ENCODE measurements at regions not wholly inside any gene's neighbourhood (a gene's known extent, or its start where the extent isn't known, plus 50 kb on each side); places are given as distances from the start of the nearest gene placed in this dataset.
A peak's percentile ranks its signal among the peaks of the same experiment; 100 is the strongest.

DNA sequence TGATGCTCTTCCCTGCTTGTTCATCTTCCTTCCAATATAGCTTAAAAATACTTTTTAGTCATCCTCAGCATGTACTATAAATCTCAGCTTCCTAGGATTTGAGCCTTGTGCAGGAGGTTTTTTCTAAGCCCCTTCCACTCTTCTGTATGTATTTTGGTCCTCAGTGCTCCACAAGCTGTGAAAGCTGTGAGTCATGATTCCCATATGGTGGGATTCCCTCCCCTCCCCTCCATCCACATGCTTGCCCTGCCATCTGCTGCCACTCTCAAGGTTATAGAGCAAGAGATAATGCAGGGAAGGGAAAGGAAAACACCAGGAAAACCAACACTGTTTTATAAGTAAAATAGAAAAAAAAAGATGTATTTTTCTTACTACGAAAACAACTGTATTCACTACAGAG is 58.5 kb upstream of the AP1S2 start:
- TF ChIP-seq, protein P1, sequence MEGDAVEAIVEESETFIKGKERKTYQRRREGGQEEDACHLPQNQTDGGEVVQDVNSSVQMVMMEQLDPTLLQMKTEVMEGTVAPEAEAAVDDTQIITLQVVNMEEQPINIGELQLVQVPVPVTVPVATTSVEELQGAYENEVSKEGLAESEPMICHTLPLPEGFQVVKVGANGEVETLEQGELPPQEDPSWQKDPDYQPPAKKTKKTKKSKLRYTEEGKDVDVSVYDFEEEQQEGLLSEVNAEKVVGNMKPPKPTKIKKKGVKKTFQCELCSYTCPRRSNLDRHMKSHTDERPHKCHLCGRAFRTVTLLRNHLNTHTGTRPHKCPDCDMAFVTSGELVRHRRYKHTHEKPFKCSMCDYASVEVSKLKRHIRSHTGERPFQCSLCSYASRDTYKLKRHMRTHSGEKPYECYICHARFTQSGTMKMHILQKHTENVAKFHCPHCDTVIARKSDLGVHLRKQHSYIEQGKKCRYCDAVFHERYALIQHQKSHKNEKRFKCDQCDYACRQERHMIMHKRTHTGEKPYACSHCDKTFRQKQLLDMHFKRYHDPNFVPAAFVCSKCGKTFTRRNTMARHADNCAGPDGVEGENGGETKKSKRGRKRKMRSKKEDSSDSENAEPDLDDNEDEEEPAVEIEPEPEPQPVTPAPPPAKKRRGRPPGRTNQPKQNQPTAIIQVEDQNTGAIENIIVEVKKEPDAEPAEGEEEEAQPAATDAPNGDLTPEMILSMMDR (IDR thresholded peaks at IDR 0.05): no peak
- WGBS, 3 donors: 94 to 96% (median 96%) methylated on average over 1 of the region's 1 CpG
- Histone ChIP-seq H3K27ac (no peak overlapping the region), H3K9me3 (no peaks in the 10 kb centered on the region), H3K4me3 (no peak overlapping the region), H3K36me3 (ENCODE audit: insufficient read depth in 1 of 2, low read depth in 1 of 2) (no peaks in the 10 kb centered on the region), H3K27me3 (ENCODE audit: insufficient read depth in 3 of 3, low read length in 2 of 3) (peaks cover 0 to 6% (median 0%) of the 10 kb centered on the region in 3 donors), H3K4me1 (no peaks in the 10 kb centered on the region)
- intact Hi-C loops (cut with DNase I): no loop called here
- no peak for ATAC-seq
- DNase-seq: no peak

- Histone ChIP-seq H3K9me3 (no peaks in the 10 kb centered on the region), H3K27ac (no peak overlapping the region), H3K36me3 (ENCODE audit: insufficient read depth in 1 of 2, low read depth in 1 of 2) (no peaks in the 10 kb centered on the region), H3K27me3 (ENCODE audit: insufficient read depth in 3 of 3, low read length in 2 of 3) (peaks cover 0 to 6% (median 0%) of the 10 kb centered on the region in 3 donors), H3K4me1 (no peaks in the 10 kb centered on the region), H3K4me3 (no peak overlapping the region)
- intact Hi-C loops (cut with DNase I): no loop called here
- DNase-seq: no peak
- TF ChIP-seq, protein P1 (IDR thresholded peaks at IDR 0.05): no peak
- 78 to 84% (median 84%) methylated on average over 4 of the region's 4 CpGs for WGBS, 3 donors
- peak in 2 of 4 donors; percentile 26 to 35 for ATAC-seq
Measured at GRCh38 chrX:15911734-15912550, 57.3 kb upstream of the AP1S2 start.

DNA sequence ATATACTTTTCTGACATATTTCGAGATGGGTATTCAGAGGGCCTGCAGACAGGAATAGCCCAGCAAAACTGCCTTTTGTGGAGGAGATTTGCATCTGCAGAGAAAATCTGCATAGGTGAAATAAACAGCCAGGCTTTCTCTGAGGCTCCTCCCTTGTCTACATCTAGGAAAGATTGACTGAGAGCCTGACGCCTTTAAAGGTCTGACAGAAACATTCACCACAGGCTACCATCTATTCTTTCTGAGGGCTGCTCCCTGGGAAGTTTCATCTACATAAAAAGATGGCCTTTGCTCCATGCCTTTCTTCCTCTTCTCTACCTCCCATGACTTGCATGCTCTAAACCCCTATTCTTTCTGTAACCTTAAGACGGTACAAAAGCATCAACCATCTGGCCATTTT is 55.0 kb upstream of the AP1S2 start:
- no peaks in the 10 kb centered on the region for H3K27me3 ChIP-seq (ENCODE audit: insufficient read depth in 3 of 3, low read length in 2 of 3)
- intact Hi-C loops (cut with DNase I): loop anchor here in 1 of 2 donors (5.0 kb wide), 1 partner anchor 827 kb away; no protein-coding TSS in a partner anchor
- no peak overlapping the region for H3K27ac ChIP-seq
- TF ChIP-seq, protein P1 (IDR thresholded peaks at IDR 0.05): no peak
- H3K4me3 ChIP-seq: no peak overlapping the region
- no peaks in the 10 kb centered on the region for H3K36me3 ChIP-seq (ENCODE audit: insufficient read depth in 1 of 2, low read depth in 1 of 2)
- 50 to 88% (median 83%) methylated on average over 3 of the region's 3 CpGs for WGBS, 3 donors
- H3K4me1 ChIP-seq: no peaks in the 10 kb centered on the region
- ATAC-seq: no peak
- no peaks in the 10 kb centered on the region for H3K9me3 ChIP-seq
- no peak for DNase-seq

- TF ChIP-seq, protein P1 (IDR thresholded peaks at IDR 0.05): no peak
- WGBS, 3 donors: 35 to 48% (median 41%) methylated on average over 4 of the region's 4 CpGs
- ATAC-seq (no peak), DNase-seq (no peak)
- no peaks in the 10 kb centered on the region for H3K27me3 ChIP-seq (ENCODE audit: insufficient read depth in 3 of 3, low read length in 2 of 3)
- H3K36me3 ChIP-seq (ENCODE audit: insufficient read depth in 1 of 2, low read depth in 1 of 2): no peaks in the 10 kb centered on the region
- H3K4me1 ChIP-seq: no peaks in the 10 kb centered on the region
- intact Hi-C loops (cut with DNase I): loop anchor here in 1 of 2 donors (5.0 kb wide), 1 partner anchor 826 kb away; no protein-coding TSS in a partner anchor
- H3K9me3 ChIP-seq: no peaks in the 10 kb centered on the region
- H3K27ac ChIP-seq: no peak overlapping the region
- no peak overlapping the region for H3K4me3 ChIP-seq
Measured at GRCh38 chrX:15908603-15909290, 54.1 kb upstream of the AP1S2 start.

Measured in psoas muscle (tissue), 7 donors.